Hepatocyte (in vitro differentiated cells): ENCODE measurements at regions not wholly inside any gene's neighbourhood (a gene's known extent, or its start where the extent isn't known, plus 50 kb on each side); places are given as distances from the start of the nearest gene placed in this dataset.
"Not testable (repeated sequence)": the region's sequence is repeated elsewhere in the genome, so short reads cannot be mapped to it uniquely, and the experiment has no call there.

Source experiments
- DNase-seq: peaks from one replicate; pipeline ENCODE4 v3.0.0-alpha.2; 2016; ENCODE audit warnings: low spot score
- H2AFZ ChIP-seq: fragments of 200-600 bp; sonication (generic); 2 replicates; pipeline ENCODE4 v1.6.0; 2016; ENCODE audit warnings: antibody characterized with exemption, mild to moderate bottlenecking
- H3K27ac ChIP-seq: fragments of 200-600 bp; sonication (generic); 2 replicates; pipeline ENCODE4 v1.5.1; 2016; ENCODE audit warnings: mild to moderate bottlenecking
- H3K27me3 ChIP-seq: fragments of 200-600 bp; sonication (generic); 2 replicates; pipeline ENCODE4 v1.6.1; 2016
- H3K36me3 ChIP-seq: fragments of 200-600 bp; sonication (generic); replicated peaks from 2 replicates; pipeline ENCODE4 v1.5.1; 2016; ENCODE audit warnings: low read depth; ENCODE audit not compliant: insufficient read depth
- H3K4me1 ChIP-seq: fragments of 200-600 bp; sonication (generic); 2 replicates; pipeline ENCODE4 v1.5.1; 2016; ENCODE audit warnings: mild to moderate bottlenecking, moderate library complexity; ENCODE audit not compliant: insufficient read depth
- H3K4me2 ChIP-seq: fragments of 200-600 bp; sonication (generic); 2 replicates; pipeline ENCODE4 v1.6.0; 2016
- H3K4me3 ChIP-seq: fragments of 200-600 bp; sonication (generic); 2 replicates; pipeline ENCODE4 v1.5.1; 2016; ENCODE audit warnings: mild to moderate bottlenecking
- H3K79me2 ChIP-seq: fragments of 200-600 bp; sonication (generic); 2 replicates; pipeline ENCODE4 v1.6.0; 2017; ENCODE audit warnings: mild to moderate bottlenecking
- H3K9me2 ChIP-seq: fragments of 200-600 bp; sonication (generic); replicated peaks from 2 replicates; pipeline ENCODE4 v1.6.0; 2017; ENCODE audit warnings: mild to moderate bottlenecking; ENCODE audit not compliant: insufficient read depth
- H3K9me3 ChIP-seq: fragments of 200-600 bp; sonication (generic); 2 replicates; pipeline ENCODE4 v1.5.1; 2016; ENCODE audit warnings: low read depth, mild to moderate bottlenecking
- H4K20me1 ChIP-seq: fragments of 200-600 bp; sonication (generic); 2 replicates; pipeline ENCODE4 v1.6.0; 2016; ENCODE audit warnings: mild to moderate bottlenecking; ENCODE audit not compliant: insufficient read depth, poor library complexity, severe bottlenecking
- CTCF ChIP-seq: fragments of 200-600 bp; sonication (generic); IDR thresholded peaks from 2 replicates; pipeline ENCODE4 v1.5.1; 2016; ENCODE audit warnings: antibody characterized with exemption, mild to moderate bottlenecking; ENCODE audit not compliant: poor library complexity
- EZH2 ChIP-seq: fragments of 200-600 bp; sonication (generic); IDR thresholded peaks from 2 replicates; pipeline ENCODE4 v1.6.1; 2016; ENCODE audit warnings: antibody characterized with exemption, mild to moderate bottlenecking, borderline replicate concordance
- EZH2phosphoT487 ChIP-seq: fragments of 200-600 bp; sonication (generic); IDR thresholded peaks from one replicate; pipeline ENCODE4 v1.6.1; 2018; ENCODE audit warnings: antibody characterized with exemption, mild to moderate bottlenecking, low read depth, moderate library complexity; ENCODE audit not compliant: unreplicated experiment, severe bottlenecking
- WGBS: methylation state at CpG from one replicate; pipeline ENCODE4 v1.1.6; 2016; ENCODE audit warnings: low lambda C conversion rate; ENCODE audit errors: missing lambda C conversion rate; 5-methylcytosine and 5-hydroxymethylcytosine counted together

DNA sequence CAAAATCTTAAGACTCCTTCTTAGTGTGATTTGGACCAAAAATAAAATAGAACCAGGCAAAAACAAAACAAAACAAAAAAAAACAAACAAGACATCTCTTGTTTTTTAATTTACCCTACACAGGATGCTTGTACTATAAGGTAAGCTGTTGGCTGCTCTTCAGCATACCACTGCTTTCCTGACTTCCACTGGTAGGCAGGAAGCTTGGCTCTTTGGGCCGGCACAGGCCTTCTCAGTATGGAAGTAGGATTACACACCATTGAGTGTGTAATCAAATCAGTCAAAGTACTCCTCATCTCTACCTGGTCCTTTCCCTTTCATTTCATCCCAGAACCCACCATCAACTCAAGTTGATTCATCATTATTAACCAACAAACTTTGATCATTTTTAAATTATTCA is 61.9 kb upstream of the RGS1 start:
- Histone ChIP-seq H3K36me3 (no peaks in the 10 kb centered on the region), H3K9me3 (no peaks in the 10 kb centered on the region), H3K4me3 (no peak overlapping the region), H3K4me2 (no peak overlapping the region), H3K79me2 (no peaks in the 10 kb centered on the region), H2AFZ (no peak overlapping the region), H3K27me3 (no peaks in the 10 kb centered on the region), H3K4me1 (no peaks in the 10 kb centered on the region), H4K20me1 (no peaks in the 10 kb centered on the region), H3K27ac (no peak overlapping the region), H3K9me2 (no peaks in the 10 kb centered on the region)
- WGBS: 81% methylated on average over 1 of the region's 1 CpG
- DNase-seq: no peak
- no peak for TF ChIP-seq EZH2
- no peak for TF ChIP-seq CTCF
- no peak for TF ChIP-seq EZH2phosphoT487

GRCh38 chr1:192516776-192517297 is 58.7 kb upstream of the RGS1 start:
- no peaks in the 10 kb centered on the region for H3K36me3 ChIP-seq
- no peak overlapping the region for H3K4me3 ChIP-seq
- H3K4me1 ChIP-seq: no peaks in the 10 kb centered on the region
- H2AFZ ChIP-seq: no peak overlapping the region
- no peaks in the 10 kb centered on the region for H3K9me2 ChIP-seq
- no peak overlapping the region for H3K4me2 ChIP-seq
- no peak overlapping the region for H3K27ac ChIP-seq
- H3K27me3 ChIP-seq: no peaks in the 10 kb centered on the region
- TF ChIP-seq EZH2 (no peak), CTCF (no peak)
- no peaks in the 10 kb centered on the region for H3K9me3 ChIP-seq
- no peaks in the 10 kb centered on the region for H4K20me1 ChIP-seq
- no peak for DNase-seq
- H3K79me2 ChIP-seq: no peaks in the 10 kb centered on the region
- 64% methylated on average over 11 of the region's 11 CpGs for WGBS

DNA sequence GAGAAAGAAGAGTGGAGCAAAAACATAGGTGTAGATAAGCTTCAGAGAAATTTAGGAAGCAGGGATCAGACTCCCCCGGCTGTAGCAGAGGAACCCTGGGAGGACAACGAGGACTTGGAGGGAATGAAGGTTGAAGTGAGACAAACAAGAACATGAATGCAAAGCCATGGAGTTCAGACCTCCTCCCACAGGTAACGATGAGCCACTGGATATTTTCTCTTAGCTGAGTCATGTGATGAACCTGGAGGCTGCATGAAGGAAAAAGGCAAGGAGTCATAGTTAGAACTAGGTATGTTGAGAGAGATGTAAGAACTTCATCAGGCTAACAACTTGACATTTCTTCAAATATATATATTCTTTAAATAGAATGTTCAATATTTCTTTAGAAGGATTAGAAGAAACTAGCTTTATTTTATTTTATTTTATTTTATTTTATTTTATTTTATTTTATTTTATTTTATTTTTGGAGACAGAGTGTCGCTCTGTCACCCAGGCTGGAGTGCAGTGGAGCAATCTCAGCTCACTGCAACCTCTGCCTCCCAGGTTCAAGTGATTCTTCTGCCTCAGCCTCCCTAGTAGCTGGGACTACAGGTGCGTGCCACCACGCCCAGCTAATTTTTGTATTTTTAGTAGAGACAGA is 57.7 kb upstream of the RGS1 start:
- not testable (repeated sequence) for H3K27ac ChIP-seq, H3K36me3 ChIP-seq, DNase-seq, H3K4me1 ChIP-seq, H3K79me2 ChIP-seq, H3K9me3 ChIP-seq, H3K9me2 ChIP-seq, H3K4me2 ChIP-seq, H2AFZ ChIP-seq, H4K20me1 ChIP-seq, H3K4me3 ChIP-seq, H3K27me3 ChIP-seq
- WGBS: 90% methylated on average over 6 of the region's 6 CpGs

GRCh38 chr1:192518700-192519099 is 56.9 kb upstream of the RGS1 start:
- no peaks in the 10 kb centered on the region for H3K27me3 ChIP-seq
- no peak overlapping the region for H3K4me2 ChIP-seq
- no peaks in the 10 kb centered on the region for H4K20me1 ChIP-seq
- no peaks in the 10 kb centered on the region for H3K9me3 ChIP-seq
- no peaks in the 10 kb centered on the region for H3K36me3 ChIP-seq
- no peaks in the 10 kb centered on the region for H3K9me2 ChIP-seq
- no peak for DNase-seq
- no peak for TF ChIP-seq CTCF
- no peak for TF ChIP-seq EZH2phosphoT487
- no peak for TF ChIP-seq EZH2
- H3K4me3 ChIP-seq: no peak overlapping the region
- H2AFZ ChIP-seq: no peak overlapping the region
- no peaks in the 10 kb centered on the region for H3K4me1 ChIP-seq
- H3K79me2 ChIP-seq: no peaks in the 10 kb centered on the region
- H3K27ac ChIP-seq: no peak overlapping the region
